Uterus (tissue), 2 donors: ENCODE measurements at regions not wholly inside any gene's neighbourhood (a gene's known extent, or its start where the extent isn't known, plus 50 kb on each side); places are given as distances from the start of the nearest gene placed in this dataset.

Source experiments
- POLR2A ChIP-seq, 2 donors: fragments of 450-650 bp; IDR thresholded peaks; one replicate each; pipeline ENCODE4 v1.6.1; 2016; ENCODE audit warnings: antibody characterized with exemption in 2 of 2, mild to moderate bottlenecking in 1 of 2, moderate library complexity in 1 of 2
- TF ChIP-seq, protein P1 (sequence below), 4 experiments: fragments of 200-600 bp in 2 of 4; fragments of 450-650 bp in 2 of 4; sonication (generic) in 2 of 4; IDR thresholded peaks; one replicate each; pipeline ENCODE4 v1.5.1; 2016 to 2019; ENCODE audit warnings: antibody characterized with exemption in 4 of 4, mild to moderate bottlenecking in 2 of 4, moderate library complexity in 1 of 4

DNA sequence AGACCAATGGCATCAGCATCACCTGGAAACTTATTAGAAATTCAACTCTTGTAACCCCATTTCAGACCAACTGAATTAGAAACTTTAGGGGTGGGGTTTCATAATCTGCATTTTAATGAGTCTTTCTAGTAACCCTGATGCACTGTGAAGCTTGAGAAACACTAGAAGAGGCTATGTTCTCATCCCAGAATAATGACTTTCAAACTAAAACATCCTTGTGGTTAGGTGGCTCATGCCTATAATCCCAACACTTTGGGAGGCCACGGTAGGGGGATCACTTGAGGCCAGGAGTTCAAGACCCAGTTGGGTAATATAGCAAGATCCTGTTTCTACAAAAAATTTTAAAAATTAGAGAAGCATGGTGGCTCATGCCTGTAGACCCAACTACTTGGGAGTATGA is 402.4 kb downstream of the DLEU7 start:
- TF ChIP-seq, protein P1, sequence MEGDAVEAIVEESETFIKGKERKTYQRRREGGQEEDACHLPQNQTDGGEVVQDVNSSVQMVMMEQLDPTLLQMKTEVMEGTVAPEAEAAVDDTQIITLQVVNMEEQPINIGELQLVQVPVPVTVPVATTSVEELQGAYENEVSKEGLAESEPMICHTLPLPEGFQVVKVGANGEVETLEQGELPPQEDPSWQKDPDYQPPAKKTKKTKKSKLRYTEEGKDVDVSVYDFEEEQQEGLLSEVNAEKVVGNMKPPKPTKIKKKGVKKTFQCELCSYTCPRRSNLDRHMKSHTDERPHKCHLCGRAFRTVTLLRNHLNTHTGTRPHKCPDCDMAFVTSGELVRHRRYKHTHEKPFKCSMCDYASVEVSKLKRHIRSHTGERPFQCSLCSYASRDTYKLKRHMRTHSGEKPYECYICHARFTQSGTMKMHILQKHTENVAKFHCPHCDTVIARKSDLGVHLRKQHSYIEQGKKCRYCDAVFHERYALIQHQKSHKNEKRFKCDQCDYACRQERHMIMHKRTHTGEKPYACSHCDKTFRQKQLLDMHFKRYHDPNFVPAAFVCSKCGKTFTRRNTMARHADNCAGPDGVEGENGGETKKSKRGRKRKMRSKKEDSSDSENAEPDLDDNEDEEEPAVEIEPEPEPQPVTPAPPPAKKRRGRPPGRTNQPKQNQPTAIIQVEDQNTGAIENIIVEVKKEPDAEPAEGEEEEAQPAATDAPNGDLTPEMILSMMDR (IDR thresholded peaks at IDR 0.05): no peak
- TF ChIP-seq POLR2A (IDR thresholded peaks at IDR 0.05): no peak
